HCT116 (cell line): ENCODE measurements at regions not wholly inside any gene's neighbourhood (a gene's known extent, or its start where the extent isn't known, plus 50 kb on each side); places are given as distances from the start of the nearest gene placed in this dataset.

ENCODE experiments used
- ATAC-seq: fragments of 200-7000 bp; cut with Tn5 transposase; 2 replicates; pipeline ENCODE4 v1.9.1; 2020; ENCODE audit warnings: mild to moderate bottlenecking, moderate library complexity
- BruUV-seq: library from RNA; stranded (reverse); fragments of 400-500 nt; replicated peaks from 2 replicates; lab custom pipeline; 2021; lab: Mats Ljungman, UMichigan
- CTCF ChIA-PET: fragments of 300-600 bp; sonication (Branson Sonifier 250); formaldehyde crosslinking; loops from one replicate; lab custom pipeline; 2021; ENCODE audit warnings: antibody characterized with exemption; lab: Charles Lee
- POLR2A ChIA-PET: fragments of 300-600, 350-600 bp; sonication (Branson Sonifier 250); formaldehyde crosslinking; loops from one replicate; lab custom pipeline; 2021; ENCODE audit warnings: antibody characterized with exemption; lab: Charles Lee
- RAD21 ChIA-PET, 2 experiments: fragments of 300-600 bp; sonication (Branson Sonifier 250); formaldehyde crosslinking; loops; one replicate each; lab custom pipeline; 2023; ENCODE audit warnings: low total read pairs in 2 of 2; ENCODE audit not compliant: uncharacterized antibody in 2 of 2, unreplicated experiment in 2 of 2, low non-redundant PET in 1 of 2; lab: Charles Lee
- DNase-seq: peaks from one replicate; pipeline ENCODE4 v3.0.0-alpha.2; 2010; ENCODE audit warnings: low read depth, low spot score
- H2AFZ ChIP-seq: fragments of 200-600 bp; shearing (Covaris generic), sonication (generic); 2 replicates; pipeline ENCODE4 v1.6.1; 2017; ENCODE audit warnings: low read depth, mixed run types, mixed read lengths, antibody characterized with exemption, low read length; ENCODE audit not compliant: poor library complexity, severe bottlenecking
- H3K27ac ChIP-seq: 2 replicates; pipeline ENCODE4 v1.5.1; 2012; ENCODE audit warnings: low read depth, low read length
- H3K27me3 ChIP-seq: fragments of 200-600 bp; sonication (generic); 2 replicates; pipeline ENCODE4 v1.6.1; 2016; ENCODE audit warnings: mixed run types, low read length, mixed read lengths; ENCODE audit not compliant: insufficient read depth
- H3K36me3 ChIP-seq, 2 experiments: fragments of 200-500 bp in 1 of 2; fragments of 200-600 bp in 1 of 2; sonication (Bioruptor generic) in 1 of 2; sonication (generic) in 1 of 2; 2 replicates each; pipeline versions ENCODE4 v1.5.1 to v1.6.1; 2014 to 2016; ENCODE audit warnings: low read length in 2 of 2, inconsistent platforms in 1 of 2, mixed read lengths in 1 of 2, mixed run types in 1 of 2; ENCODE audit not compliant: insufficient read depth in 2 of 2, control insufficient read depth in 1 of 2
- H3K4me1 ChIP-seq, 2 experiments: fragments of 200-600 bp in 1 of 2; sonication (generic) in 1 of 2; 2 replicates each; pipeline versions ENCODE4 v1.5.1 to v1.6.1; 2012 to 2017; ENCODE audit warnings: low read length in 2 of 2, inconsistent platforms in 1 of 2, mild to moderate bottlenecking in 1 of 2, mixed read lengths in 1 of 2, mixed run types in 1 of 2, moderate library complexity in 1 of 2; ENCODE audit not compliant: insufficient read depth in 2 of 2, control insufficient read depth in 1 of 2
- H3K4me2 ChIP-seq: fragments of 200-600 bp; sonication (generic); 2 replicates; pipeline ENCODE4 v1.6.1; 2017; ENCODE audit warnings: mixed run types, low read length, mixed read lengths
- H3K4me3 ChIP-seq, 2 experiments: fragments of 200-600 bp in 1 of 2; sonication (generic) in 1 of 2; replicated peaks in 1 of 2; 2 replicates each; pipeline ENCODE4 v1.5.1; 2011 to 2016; ENCODE audit warnings: low read length in 2 of 2, control low read depth in 1 of 2, low read depth in 1 of 2, mild to moderate bottlenecking in 1 of 2, mixed read lengths in 1 of 2, mixed run types in 1 of 2
- H3K79me2 ChIP-seq: fragments of 200-600 bp; sonication (generic); 2 replicates; pipeline ENCODE4 v1.6.1; 2017; ENCODE audit warnings: mild to moderate bottlenecking, mixed run types, low read length, moderate library complexity, mixed read lengths; ENCODE audit not compliant: insufficient read depth
- H3K9ac ChIP-seq: fragments of 200-600 bp; sonication (generic); 2 replicates; pipeline ENCODE4 v1.6.1; 2016; ENCODE audit warnings: low read length, mixed read lengths
- H3K9me2 ChIP-seq: fragments of 200-600 bp; sonication (generic), shearing (Covaris generic); 2 replicates; pipeline ENCODE4 v1.6.1; 2017; ENCODE audit warnings: mixed run types, mild to moderate bottlenecking, moderate library complexity; ENCODE audit not compliant: insufficient read depth
- H3K9me3 ChIP-seq, 2 experiments: fragments of 200-500 bp in 1 of 2; fragments of 200-600 bp in 1 of 2; sonication (Bioruptor generic) in 1 of 2; sonication (generic) in 1 of 2; 2 replicates each; pipeline ENCODE4 v1.6.1; 2014 to 2017; ENCODE audit warnings: low read length in 2 of 2, mixed read lengths in 2 of 2, inconsistent platforms in 1 of 2, low read depth in 1 of 2, mild to moderate bottlenecking in 1 of 2, mixed run types in 1 of 2, moderate library complexity in 1 of 2; ENCODE audit not compliant: control insufficient read depth in 1 of 2, insufficient read depth in 1 of 2
- H4K20me1 ChIP-seq: fragments of 200-600 bp; sonication (generic), shearing (Covaris generic); 2 replicates; pipeline ENCODE4 v1.6.1; 2017; ENCODE audit warnings: mixed run types, mild to moderate bottlenecking, moderate library complexity; ENCODE audit not compliant: insufficient read depth
- CTCF ChIP-seq, 3 experiments: fragments of 200-600 bp in 1 of 3; sonication (generic) in 1 of 3; IDR thresholded peaks in 2 of 3; conservative IDR thresholded peaks in 1 of 3; 2 replicates each; pipeline ENCODE4 v1.5.1; 2012 to 2017; ENCODE audit warnings: low read depth in 2 of 3, low read length in 2 of 3, antibody characterized with exemption in 1 of 3, borderline replicate concordance in 1 of 3, control low read depth in 1 of 3, mild to moderate bottlenecking in 1 of 3, mixed read lengths in 1 of 3, mixed run types in 1 of 3, moderate library complexity in 1 of 3; ENCODE audit not compliant: insufficient read depth in 1 of 3
- ELF1 ChIP-seq: IDR thresholded peaks from 2 replicates; pipeline ENCODE4 v1.6.1; 2012; ENCODE audit warnings: low read depth, borderline replicate concordance
- FOSL1 ChIP-seq: IDR thresholded peaks from 2 replicates; pipeline ENCODE4 v1.6.1; 2012; ENCODE audit warnings: low read depth
- RAD21 ChIP-seq: IDR thresholded peaks from 2 replicates; pipeline ENCODE4 v1.6.1; 2012; ENCODE audit warnings: low read depth, mild to moderate bottlenecking
- SRF ChIP-seq: IDR thresholded peaks from 2 replicates; pipeline ENCODE4 v1.6.1; 2012; ENCODE audit warnings: low read depth
- intact Hi-C: fragments of 100-400 bp; cut with micrococcal nuclease; formaldehyde crosslinking; loops from 2 replicates; pipeline ENCODE4 v1.10.0; 2022
- TF ChIP-seq, protein P1 (sequence below): IDR thresholded peaks from 2 replicates; pipeline ENCODE4 v1.6.1; 2012

DNA sequence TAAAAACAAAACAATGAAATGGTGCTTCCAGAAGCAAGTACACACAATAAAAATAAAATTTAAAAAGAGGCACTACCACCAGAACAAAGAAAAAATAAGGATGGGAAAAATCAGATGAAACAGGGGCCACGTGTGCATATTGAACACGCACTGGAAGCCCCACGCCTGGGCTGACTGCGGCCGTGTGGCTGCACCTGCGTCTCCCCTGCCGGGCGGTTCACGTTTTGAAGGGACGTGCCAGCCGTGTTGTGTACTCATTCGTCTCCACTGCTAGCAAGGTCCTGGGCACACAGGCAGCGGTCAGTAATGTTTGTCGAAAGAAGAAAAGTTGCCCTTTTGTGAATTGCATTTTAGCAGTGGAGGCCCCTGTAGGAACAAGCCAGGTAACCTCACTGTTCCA is 255.9 kb upstream of the RNF32 start:
- Histone ChIP-seq H3K4me1 (no peaks in the 10 kb centered on the region), H4K20me1 (no peaks in the 10 kb centered on the region), H3K9me3 (no peaks in the 10 kb centered on the region), H3K4me2 (no peak overlapping the region), H3K27me3 (peaks cover 20% of the 10 kb centered on the region; the same call in 1 of the 2 replicates), H3K9ac (no peak overlapping the region), H2AFZ (no peak overlapping the region), H3K79me2 (no peaks in the 10 kb centered on the region), H3K27ac (no peak overlapping the region), H3K36me3 (no peaks in the 10 kb centered on the region), H3K9me2 (no peaks in the 10 kb centered on the region), H3K4me3 (no peak overlapping the region)
- ChIA-PET RAD21 (no interaction called here), POLR2A (no interaction called here), CTCF (no interaction called here)
- TF ChIP-seq, protein P1, sequence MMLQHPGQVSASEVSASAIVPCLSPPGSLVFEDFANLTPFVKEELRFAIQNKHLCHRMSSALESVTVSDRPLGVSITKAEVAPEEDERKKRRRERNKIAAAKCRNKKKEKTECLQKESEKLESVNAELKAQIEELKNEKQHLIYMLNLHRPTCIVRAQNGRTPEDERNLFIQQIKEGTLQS = no peak
- no peak for TF ChIP-seq ELF1
- TF ChIP-seq RAD21 = no peak
- no peak for TF ChIP-seq FOSL1
- no peak for TF ChIP-seq CTCF (IDR thresholded peaks at IDR 0.05 in 2 of 3, conservative IDR thresholded peaks at IDR 0.05 in 1 of 3; ENCODE audit: borderline replicate concordance in 1 of 3, insufficient read depth in 1 of 3, low read depth in 2 of 3, low read length in 2 of 3)
- DNase-seq (no peak), ATAC-seq (no peak)
- intact Hi-C loops = no loop called here
- no TSS peak for BruUV-seq

GRCh38 chr7:156383526-156383925 is 257.0 kb upstream of the RNF32 start:
- RAD21 ChIA-PET = no interaction called here
- Histone ChIP-seq H4K20me1 (no peaks in the 10 kb centered on the region), H3K27ac (no peak overlapping the region), H3K36me3 (no peaks in the 10 kb centered on the region), H3K9me2 (no peaks in the 10 kb centered on the region), H3K4me3 (no peak overlapping the region), H2AFZ (no peak overlapping the region), H3K79me2 (no peaks in the 10 kb centered on the region), H3K9ac (no peak overlapping the region), H3K4me2 (no peak overlapping the region), H3K4me1 (no peaks in the 10 kb centered on the region), H3K9me3 (no peaks in the 10 kb centered on the region), H3K27me3 (peaks cover 20% of the 10 kb centered on the region; the same call in 1 of the 2 replicates)
- no peak for TF ChIP-seq SRF
- BruUV-seq = no TSS peak
- DNase-seq (no peak), ATAC-seq (no peak)
- intact Hi-C loops = no loop called here
- POLR2A ChIA-PET = no interaction called here
- CTCF ChIA-PET = no interaction called here
